Liver (tissue), 7 donors: ENCODE measurements at regions not wholly inside any gene's neighbourhood (a gene's known extent, or its start where the extent isn't known, plus 50 kb on each side); places are given as distances from the start of the nearest gene placed in this dataset.

Experiments used
- DNase-seq: peaks from one replicate; pipeline ENCODE4 v3.0.0-alpha.2; 2017; ENCODE audit warnings: low spot score
- H3K27ac ChIP-seq, 2 donors: one replicate each; pipeline ENCODE4 v1.7.0; 2013; ENCODE audit warnings: inconsistent platforms in 2 of 2, low read length in 2 of 2, control low read depth in 1 of 2, low read depth in 1 of 2, mild to moderate bottlenecking in 1 of 2
- H3K27me3 ChIP-seq, 4 donors: one replicate each; pipeline versions ENCODE4 v1.6.1 to v1.7.0; 2013; ENCODE audit warnings: low read length in 3 of 4, inconsistent platforms in 1 of 4, mild to moderate bottlenecking in 1 of 4, moderate library complexity in 1 of 4; ENCODE audit not compliant: control insufficient read depth in 4 of 4, insufficient read depth in 4 of 4
- H3K36me3 ChIP-seq, 4 donors: one replicate each; pipeline versions ENCODE4 v1.6.1 to v1.7.0; 2013; ENCODE audit warnings: low read length in 3 of 4, mild to moderate bottlenecking in 3 of 4, low read depth in 1 of 4, moderate library complexity in 1 of 4; ENCODE audit not compliant: control insufficient read depth in 4 of 4, insufficient read depth in 3 of 4
- H3K4me1 ChIP-seq, 4 donors: one replicate each; pipeline versions ENCODE4 v1.6.1 to v1.7.0; 2013; ENCODE audit warnings: low read length in 3 of 4, mild to moderate bottlenecking in 3 of 4, moderate library complexity in 1 of 4; ENCODE audit not compliant: control insufficient read depth in 4 of 4, insufficient read depth in 4 of 4
- H3K4me3 ChIP-seq, 3 donors: one replicate each; pipeline versions ENCODE4 v1.6.1 to v1.7.0; 2013; ENCODE audit warnings: low read length in 3 of 3, control low read depth in 1 of 3, low read depth in 1 of 3, mild to moderate bottlenecking in 1 of 3
- H3K9ac ChIP-seq, 2 donors: one replicate each; pipeline ENCODE4 v1.7.0; 2013; ENCODE audit warnings: low read length in 2 of 2, mild to moderate bottlenecking in 2 of 2, moderate library complexity in 2 of 2, control low read depth in 1 of 2, low read depth in 1 of 2
- H3K9me3 ChIP-seq, 4 donors: one replicate each; pipeline versions ENCODE4 v1.6.1 to v1.7.0; 2013; ENCODE audit warnings: low read length in 3 of 4; ENCODE audit not compliant: control insufficient read depth in 4 of 4
- ATF3 ChIP-seq: IDR thresholded peaks from 2 replicates; pipeline ENCODE4 v1.6.1; 2016; ENCODE audit warnings: antibody characterized with exemption
- EGR1 ChIP-seq, 2 donors: IDR thresholded peaks; 2 replicates each; pipeline ENCODE4 v1.6.1; 2016 to 2018; ENCODE audit warnings: antibody characterized with exemption in 2 of 2, low read depth in 2 of 2
- FOXA1 ChIP-seq: IDR thresholded peaks from 2 replicates; pipeline ENCODE4 v1.6.1; 2016; ENCODE audit warnings: antibody characterized with exemption
- MAX ChIP-seq: IDR thresholded peaks from 2 replicates; pipeline ENCODE4 v1.6.1; 2016; ENCODE audit warnings: antibody characterized with exemption
- RAD21 ChIP-seq, 2 donors: IDR thresholded peaks; 2 replicates each; pipeline ENCODE4 v1.6.1; 2016; ENCODE audit warnings: antibody characterized with exemption in 2 of 2, mild to moderate bottlenecking in 2 of 2
- REST ChIP-seq: IDR thresholded peaks from 2 replicates; pipeline ENCODE4 v1.6.1; 2016; ENCODE audit warnings: antibody characterized with exemption, mild to moderate bottlenecking
- RXRA ChIP-seq, 2 donors: IDR thresholded peaks; 2 replicates each; pipeline ENCODE4 v1.6.1; 2017 to 2018; ENCODE audit warnings: antibody characterized with exemption in 2 of 2, mild to moderate bottlenecking in 1 of 2
- TAF1 ChIP-seq: conservative IDR thresholded peaks from 2 replicates; pipeline ENCODE4 v1.6.1; 2016; ENCODE audit warnings: antibody characterized with exemption, mild to moderate bottlenecking
- WGBS: extraction: QIAGEN DNeasy Blood & Tissue Kit; methylation state at CpG from one replicate; pipeline ENCODE4 v1.1.7; 2013; 5-methylcytosine and 5-hydroxymethylcytosine counted together
- donor health status: healthy.
- donor health status: healthy.
- donor health status: healthy.
- donor health status: healthy.

DNA sequence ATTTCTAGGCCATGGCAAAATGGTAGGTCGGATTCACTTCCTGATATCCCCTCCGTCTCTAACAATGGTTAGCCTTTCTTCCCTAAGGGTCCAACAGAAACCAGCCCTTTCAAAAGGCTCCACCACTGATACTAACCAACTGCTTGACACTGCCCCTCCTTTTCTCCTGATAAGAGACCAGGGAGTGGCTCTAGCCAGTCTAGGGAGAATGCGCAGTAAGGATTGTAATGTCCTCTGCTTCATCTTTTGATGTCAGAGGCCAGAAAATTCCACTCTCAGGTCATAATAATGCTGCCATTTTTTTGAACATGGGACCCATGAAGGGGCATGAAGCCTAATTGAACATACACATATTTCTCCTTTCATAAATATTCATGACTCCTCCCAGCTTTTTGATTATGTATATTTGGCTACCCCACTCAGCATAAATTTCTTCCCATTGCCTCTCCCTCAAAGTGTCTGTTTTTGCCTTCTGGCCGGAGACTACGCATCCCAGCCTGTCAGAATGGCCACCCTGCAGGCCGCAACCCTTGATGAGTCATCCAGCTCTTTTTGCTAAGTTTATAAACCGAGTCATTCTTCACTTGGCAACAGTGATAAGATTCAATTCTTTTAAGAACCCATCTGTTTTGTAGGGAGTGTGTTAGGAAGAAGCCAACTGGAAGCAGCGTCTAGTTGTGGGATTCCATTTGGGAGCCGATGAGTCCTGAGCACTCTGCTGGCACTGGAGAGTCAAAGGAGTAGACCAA is 189.0 kb upstream of the MCTP2 start:
- H3K4me1 ChIP-seq = no peaks in the 10 kb centered on the region
- DNase-seq = no peak
- no peak overlapping the region for H3K9ac ChIP-seq
- peaks cover 0 to 2% (median 0%) of the 10 kb centered on the region in 4 donors for H3K27me3 ChIP-seq
- no peaks in the 10 kb centered on the region for H3K36me3 ChIP-seq
- no peak overlapping the region for H3K27ac ChIP-seq
- 75% methylated on average over 9 of the region's 9 CpGs for WGBS
- no peak for TF ChIP-seq FOXA1
- TF ChIP-seq MAX = no peak
- no peak overlapping the region for H3K4me3 ChIP-seq
- no peaks in the 10 kb centered on the region for H3K9me3 ChIP-seq

- Histone ChIP-seq H3K9ac (no peak overlapping the region), H3K36me3 (no peaks in the 10 kb centered on the region), H3K27ac (no peak overlapping the region), H3K4me3 (no peak overlapping the region), H3K9me3 (no peaks in the 10 kb centered on the region), H3K4me1 (no peaks in the 10 kb centered on the region), H3K27me3 (peaks cover 0 to 2% (median 0%) of the 10 kb centered on the region in 4 donors)
- TF ChIP-seq MAX (no peak), EGR1 (IDR thresholded peaks at IDR 0.05; ENCODE audit: low read depth in 2 of 2) (no peak)
- WGBS = 67% methylated on average over 3 of the region's 3 CpGs
- DNase-seq = no peak
These were observed 189.6 kb upstream of the MCTP2 start for GRCh38 chr15:94041746-94042145.

- no peak overlapping the region for H3K27ac ChIP-seq
- H3K9me3 ChIP-seq = no peaks in the 10 kb centered on the region
- H3K4me3 ChIP-seq = no peak overlapping the region
- TF ChIP-seq REST = no peak
- no peak for TF ChIP-seq ATF3
- TF ChIP-seq FOXA1 = no peak
- TF ChIP-seq TAF1 = no peak
- no peak for TF ChIP-seq RXRA (IDR thresholded peaks at IDR 0.05)
- TF ChIP-seq RAD21 (IDR thresholded peaks at IDR 0.05) = no peak
- no peak for DNase-seq
- no peak overlapping the region for H3K9ac ChIP-seq
- no peaks in the 10 kb centered on the region for H3K4me1 ChIP-seq
- H3K27me3 ChIP-seq = peaks cover 0 to 2% (median 0%) of the 10 kb centered on the region in 4 donors
- WGBS = 89% methylated on average over 2 of the region's 2 CpGs
- no peaks in the 10 kb centered on the region for H3K36me3 ChIP-seq
These were observed 190.7 kb upstream of the MCTP2 start for GRCh38 chr15:94040541-94041248.
